ENCODE measurements at regions not wholly inside any gene's neighbourhood (a gene's known extent, or its start where the extent isn't known, plus 50 kb on each side); places are given as distances from the start of the nearest gene placed in this dataset.

- DNase-seq (ENCODE audit: extremely low read depth, low read depth, low spot score) = no peak
Measured at GRCh38 chr20:58111310-58112016, 117.0 kb downstream of the ANKRD60 start.

- DNase-seq (ENCODE audit: extremely low read depth, low read depth, low spot score) = no peak
Measured at GRCh38 chr20:58109918-58110635, 118.4 kb downstream of the ANKRD60 start.

GRCh38 chr20:58109126-58109880 is 119.2 kb downstream of the ANKRD60 start:
- DNase-seq (ENCODE audit: extremely low read depth, low read depth, low spot score) = no peak

- no peak for DNase-seq (ENCODE audit: extremely low read depth, low read depth, low spot score)
Measured at GRCh38 chr20:58107533-58107932, 120.9 kb downstream of the ANKRD60 start.

- DNase-seq (ENCODE audit: extremely low read depth, low read depth, low spot score) = no peak
Measured at GRCh38 chr20:58106143-58106750, 122.2 kb downstream of the ANKRD60 start.

- no peak for DNase-seq (ENCODE audit: extremely low read depth, low read depth, low spot score)
Measured at GRCh38 chr20:58103961-58104360, 124.5 kb downstream of the ANKRD60 start.

GRCh38 chr20:58103517-58103904 is 124.9 kb downstream of the ANKRD60 start:
- DNase-seq (ENCODE audit: extremely low read depth, low read depth, low spot score) = no peak

- DNase-seq (ENCODE audit: extremely low read depth, low read depth, low spot score) = no peak
Measured at GRCh38 chr20:58102744-58103516, 125.5 kb downstream of the ANKRD60 start.

GRCh38 chr20:58102261-58102660 is 126.2 kb downstream of the ANKRD60 start:
- DNase-seq (ENCODE audit: extremely low read depth, low read depth, low spot score) = no peak

- no peak for DNase-seq (ENCODE audit: extremely low read depth, low read depth, low spot score)
Measured at GRCh38 chr20:58100731-58101356, 127.6 kb downstream of the ANKRD60 start.

- no peak for DNase-seq (ENCODE audit: extremely low read depth, low read depth, low spot score)
Measured at GRCh38 chr20:58099956-58100730, 128.3 kb downstream of the ANKRD60 start.

- DNase-seq (ENCODE audit: extremely low read depth, low read depth, low spot score) = no peak
Measured at GRCh38 chr20:58099291-58099935, 129.0 kb downstream of the ANKRD60 start.

GRCh38 chr20:58098571-58098970 is 129.9 kb downstream of the ANKRD60 start:
- DNase-seq (ENCODE audit: extremely low read depth, low read depth, low spot score) = no peak

GRCh38 chr20:58097943-58098342 is 130.5 kb downstream of the ANKRD60 start:
- DNase-seq (ENCODE audit: extremely low read depth, low read depth, low spot score) = no peak

- no peak for DNase-seq (ENCODE audit: extremely low read depth, low read depth, low spot score)
Measured at GRCh38 chr20:58097429-58097828, 131.0 kb downstream of the ANKRD60 start.

GRCh38 chr20:58096880-58097423 is 131.5 kb downstream of the ANKRD60 start:
- no peak for DNase-seq (ENCODE audit: extremely low read depth, low read depth, low spot score)

GRCh38 chr20:58094698-58095097 is 133.8 kb downstream of the ANKRD60 start:
- no peak for DNase-seq (ENCODE audit: extremely low read depth, low read depth, low spot score)

GRCh38 chr20:58094160-58094559 is 134.3 kb downstream of the ANKRD60 start:
- DNase-seq (ENCODE audit: extremely low read depth, low read depth, low spot score) = no peak

Data from glomerular endothelial cell (primary cell).